ENCODE measurements at regions not wholly inside any gene's neighbourhood (a gene's known extent, or its start where the extent isn't known, plus 50 kb on each side); places are given as distances from the start of the nearest gene placed in this dataset.
A peak's percentile ranks its signal among the peaks of the same experiment; 100 is the strongest.
"Not testable (repeated sequence)": the region's sequence is repeated elsewhere in the genome, so short reads cannot be mapped to it uniquely, and the experiment has no call there.

GRCh38 chr3:153552887-153553604, 391.0 kb downstream of the RAP2B start:
- H3K36me3 Mint-ChIP-seq, result no peaks in the 10 kb centered on the region
- H3K27me3 Mint-ChIP-seq, result no peaks in the 10 kb centered on the region
- POLR2A ChIA-PET, result no interaction called here
- H3K4me3 Mint-ChIP-seq, result no peak overlapping the region
- H3K27ac Mint-ChIP-seq, result peak overlapping the region; percentile 58
- peaks cover 2% of the 10 kb centered on the region for H3K9me3 Mint-ChIP-seq
- H3K4me1 Mint-ChIP-seq, result no peaks in the 10 kb centered on the region
- DNase-seq (no peak), ATAC-seq (ENCODE audit: low read depth) (no peak)

- Mint-ChIP-seq H3K27ac (no peak overlapping the region), H3K4me1 (no peaks in the 10 kb centered on the region), H3K36me3 (peaks cover under 1% of the 10 kb centered on the region), H3K4me3 (no peak overlapping the region), H3K9me3 (peaks cover 8% of the 10 kb centered on the region), H3K27me3 (no peaks in the 10 kb centered on the region)
- ATAC-seq (ENCODE audit: low read depth) (no peak), DNase-seq (no peak)
- POLR2A ChIA-PET, result no interaction called here
These were observed 391.5 kb downstream of the RAP2B start for GRCh38 chr3:153553605-153553945.

GRCh38 chr3:153555919-153556318, 393.9 kb downstream of the RAP2B start:
- H3K4me1 Mint-ChIP-seq, result no peaks in the 10 kb centered on the region
- ATAC-seq (ENCODE audit: low read depth) (no peak), DNase-seq (no peak)
- H3K36me3 Mint-ChIP-seq, result peaks cover 2% of the 10 kb centered on the region
- no peak overlapping the region for H3K27ac Mint-ChIP-seq
- peaks cover 17% of the 10 kb centered on the region for H3K9me3 Mint-ChIP-seq
- POLR2A ChIA-PET, result no interaction called here
- H3K27me3 Mint-ChIP-seq, result no peaks in the 10 kb centered on the region
- H3K4me3 Mint-ChIP-seq, result no peak overlapping the region

GRCh38 chr3:153559366-153559765, 397.3 kb downstream of the RAP2B start:
- peaks cover 23% of the 10 kb centered on the region for H3K9me3 Mint-ChIP-seq
- H3K27me3 Mint-ChIP-seq; ATAC-seq (ENCODE audit: low read depth); H3K4me3 Mint-ChIP-seq; H3K36me3 Mint-ChIP-seq; POLR2A ChIA-PET; H3K27ac Mint-ChIP-seq; H3K4me1 Mint-ChIP-seq; DNase-seq: not testable (repeated sequence)

GRCh38 chr3:153567011-153567410, 405.0 kb downstream of the RAP2B start:
- ATAC-seq (ENCODE audit: low read depth), result no peak
- H3K4me1 Mint-ChIP-seq, result no peaks in the 10 kb centered on the region
- no peaks in the 10 kb centered on the region for H3K36me3 Mint-ChIP-seq
- peaks cover 11% of the 10 kb centered on the region for H3K9me3 Mint-ChIP-seq
- no peak overlapping the region for H3K4me3 Mint-ChIP-seq
- no peak overlapping the region for H3K27ac Mint-ChIP-seq
- H3K27me3 Mint-ChIP-seq, result no peaks in the 10 kb centered on the region
- POLR2A ChIA-PET, result no interaction called here
- no peak for DNase-seq

- no peaks in the 10 kb centered on the region for H3K4me1 Mint-ChIP-seq
- ATAC-seq (ENCODE audit: low read depth), result no peak
- H3K9me3 Mint-ChIP-seq, result peaks cover 11% of the 10 kb centered on the region
- no peaks in the 10 kb centered on the region for H3K36me3 Mint-ChIP-seq
- no peak for DNase-seq
- POLR2A ChIA-PET, result no interaction called here
- no peaks in the 10 kb centered on the region for H3K27me3 Mint-ChIP-seq
- H3K27ac Mint-ChIP-seq, result no peak overlapping the region
- no peak overlapping the region for H3K4me3 Mint-ChIP-seq
These were observed 405.5 kb downstream of the RAP2B start for GRCh38 chr3:153567556-153567955.

GRCh38 chr3:153570481-153570880, 408.5 kb downstream of the RAP2B start:
- POLR2A ChIA-PET; H3K36me3 Mint-ChIP-seq; H3K4me3 Mint-ChIP-seq; H3K27me3 Mint-ChIP-seq; ATAC-seq (ENCODE audit: low read depth); DNase-seq; H3K4me1 Mint-ChIP-seq; H3K9me3 Mint-ChIP-seq; H3K27ac Mint-ChIP-seq: not testable (repeated sequence)

- Mint-ChIP-seq H3K4me3 (no peak overlapping the region), H3K27me3 (no peaks in the 10 kb centered on the region), H3K4me1 (no peaks in the 10 kb centered on the region), H3K36me3 (no peaks in the 10 kb centered on the region), H3K9me3 (no peaks in the 10 kb centered on the region), H3K27ac (no peak overlapping the region)
- no peak for ATAC-seq (ENCODE audit: low read depth)
- DNase-seq, result no peak
- POLR2A ChIA-PET, result no interaction called here
These were observed 410.1 kb downstream of the RAP2B start for GRCh38 chr3:153572165-153572564.

GRCh38 chr3:153572654-153573053, 410.6 kb downstream of the RAP2B start:
- DNase-seq (no peak), ATAC-seq (ENCODE audit: low read depth) (no peak)
- H3K9me3 Mint-ChIP-seq, result no peaks in the 10 kb centered on the region
- H3K27ac Mint-ChIP-seq, result no peak overlapping the region
- H3K27me3 Mint-ChIP-seq, result no peaks in the 10 kb centered on the region
- no peaks in the 10 kb centered on the region for H3K4me1 Mint-ChIP-seq
- no peaks in the 10 kb centered on the region for H3K36me3 Mint-ChIP-seq
- H3K4me3 Mint-ChIP-seq, result no peak overlapping the region
- POLR2A ChIA-PET, result no interaction called here

GRCh38 chr3:153573481-153573880, 411.5 kb downstream of the RAP2B start:
- H3K9me3 Mint-ChIP-seq, result no peaks in the 10 kb centered on the region
- POLR2A ChIA-PET, result no interaction called here
- DNase-seq (no peak), ATAC-seq (ENCODE audit: low read depth) (no peak)
- no peaks in the 10 kb centered on the region for H3K36me3 Mint-ChIP-seq
- H3K27me3 Mint-ChIP-seq, result no peaks in the 10 kb centered on the region
- H3K4me3 Mint-ChIP-seq, result no peak overlapping the region
- no peaks in the 10 kb centered on the region for H3K4me1 Mint-ChIP-seq
- no peak overlapping the region for H3K27ac Mint-ChIP-seq

- Mint-ChIP-seq H3K27me3 (no peaks in the 10 kb centered on the region), H3K36me3 (no peaks in the 10 kb centered on the region), H3K27ac (no peak overlapping the region), H3K4me3 (no peak overlapping the region), H3K9me3 (no peaks in the 10 kb centered on the region), H3K4me1 (no peaks in the 10 kb centered on the region)
- no peak for ATAC-seq (ENCODE audit: low read depth)
- no peak for DNase-seq
- POLR2A ChIA-PET, result no interaction called here
These were observed 412.4 kb downstream of the RAP2B start for GRCh38 chr3:153574445-153574844.

GRCh38 chr3:153577059-153577736, 415.2 kb downstream of the RAP2B start:
- Mint-ChIP-seq H3K4me1 (no peaks in the 10 kb centered on the region), H3K4me3 (no peak overlapping the region), H3K27ac (no peak overlapping the region), H3K9me3 (no peaks in the 10 kb centered on the region), H3K27me3 (no peaks in the 10 kb centered on the region), H3K36me3 (no peaks in the 10 kb centered on the region)
- ATAC-seq (ENCODE audit: low read depth) (no peak), DNase-seq (no peak)
- POLR2A ChIA-PET, result no interaction called here

- no peak for DNase-seq
- no peaks in the 10 kb centered on the region for H3K27me3 Mint-ChIP-seq
- H3K9me3 Mint-ChIP-seq, result no peaks in the 10 kb centered on the region
- ATAC-seq (ENCODE audit: low read depth), result no peak
- no peaks in the 10 kb centered on the region for H3K36me3 Mint-ChIP-seq
- H3K4me1 Mint-ChIP-seq, result no peaks in the 10 kb centered on the region
- H3K27ac Mint-ChIP-seq, result no peak overlapping the region
- H3K4me3 Mint-ChIP-seq, result no peak overlapping the region
- POLR2A ChIA-PET, result no interaction called here
These were observed 416.0 kb downstream of the RAP2B start for GRCh38 chr3:153578046-153578445.

- POLR2A ChIA-PET, result no interaction called here
- DNase-seq (no peak), ATAC-seq (ENCODE audit: low read depth) (no peak)
- Mint-ChIP-seq H3K36me3 (no peaks in the 10 kb centered on the region), H3K4me3 (no peak overlapping the region), H3K27ac (no peak overlapping the region), H3K27me3 (no peaks in the 10 kb centered on the region), H3K9me3 (peaks cover 4% of the 10 kb centered on the region), H3K4me1 (no peaks in the 10 kb centered on the region)
These were observed 428.0 kb downstream of the RAP2B start for GRCh38 chr3:153590051-153590450.
